ENCODE measurements at regions not wholly inside any gene's neighbourhood (a gene's known extent, or its start where the extent isn't known, plus 50 kb on each side); places are given as distances from the start of the nearest gene placed in this dataset.

DNA sequence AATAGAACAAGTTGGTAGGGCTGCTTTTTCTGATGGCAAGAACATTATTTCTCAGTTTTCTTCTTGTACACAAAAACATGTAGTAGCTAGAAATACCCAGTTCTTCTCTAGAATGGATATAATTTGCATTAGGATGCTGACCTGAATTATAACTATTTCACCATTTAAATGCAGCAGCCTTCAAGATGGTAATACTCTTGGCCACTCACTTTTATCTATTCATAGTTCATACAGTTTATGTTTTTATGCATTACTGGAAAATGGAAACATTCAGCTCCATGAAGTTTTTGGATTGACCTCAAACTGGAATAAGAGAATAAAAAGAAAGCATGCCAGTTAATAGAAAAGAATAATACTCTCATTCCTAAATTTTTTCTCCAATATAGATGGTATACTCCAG lies 487.4 kb downstream of the PABPC4L start:
- no peak for ATAC-seq
- Mint-ChIP-seq H3K9me3 (ENCODE audit: low read depth) (peaks cover 3% of the 10 kb centered on the region), H3K27me3 (no peaks in the 10 kb centered on the region), H3K27ac (no peak overlapping the region), H3K4me3 (no peak overlapping the region), H3K36me3 (no peaks in the 10 kb centered on the region), H3K4me1 (no peaks in the 10 kb centered on the region)
- CTCF ChIA-PET: no interaction called here
- no peak for DNase-seq

DNA sequence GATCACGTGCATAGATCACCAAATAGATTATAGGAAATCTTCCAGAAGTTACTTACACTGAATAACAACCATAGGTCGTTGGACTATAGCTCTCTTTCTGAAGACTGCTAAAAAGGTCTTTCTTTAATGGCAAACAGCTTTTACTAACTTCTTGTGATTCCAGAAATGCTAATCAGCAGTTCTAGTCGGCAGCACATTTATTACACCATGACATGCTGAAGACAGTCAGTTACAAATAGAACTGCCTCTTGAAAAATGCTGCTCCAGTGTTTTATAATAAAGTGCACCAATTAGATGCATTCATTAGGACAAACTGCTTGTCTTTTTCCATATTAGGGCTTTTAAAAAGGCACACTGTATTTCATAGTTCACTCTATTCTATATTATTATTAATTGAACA lies 488.2 kb downstream of the PABPC4L start:
- peaks cover 5% of the 10 kb centered on the region for H3K9me3 Mint-ChIP-seq (ENCODE audit: low read depth)

DNA sequence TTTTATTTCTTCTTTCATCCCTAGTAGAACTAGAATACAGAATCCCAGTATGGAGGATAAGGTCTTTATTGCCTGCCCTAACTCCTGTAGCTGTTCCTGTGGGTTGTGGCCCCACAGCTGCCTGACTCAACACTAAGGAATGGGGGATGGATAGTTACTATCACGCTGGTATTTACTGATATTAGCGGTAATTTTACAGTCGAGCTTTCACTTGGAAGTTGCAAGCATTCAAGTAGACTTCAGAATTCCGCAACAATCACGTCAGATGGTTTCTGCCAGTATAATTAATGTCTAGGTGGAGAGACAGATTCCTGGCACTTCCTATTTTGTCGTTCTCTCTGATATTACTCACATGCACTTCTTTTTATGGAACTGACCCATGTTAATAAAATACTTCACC lies 489.8 kb downstream of the PABPC4L start:
- no peak for ATAC-seq
- peaks cover 4% of the 10 kb centered on the region for H3K9me3 Mint-ChIP-seq (ENCODE audit: low read depth)
- no peaks in the 10 kb centered on the region for H3K36me3 Mint-ChIP-seq
- no peaks in the 10 kb centered on the region for H3K4me1 Mint-ChIP-seq
- no peaks in the 10 kb centered on the region for H3K27me3 Mint-ChIP-seq
- H3K4me3 Mint-ChIP-seq: no peak overlapping the region
- no peak for DNase-seq
- CTCF ChIA-PET: interaction anchor here (1.0 kb wide), 1 partner anchor 13 kb away, joined by 3 read pairs; no protein-coding TSS in a partner anchor
- H3K27ac Mint-ChIP-seq: no peak overlapping the region

More for the DNA sequence above, 488.2 kb downstream of the PABPC4L start:
- Mint-ChIP-seq H3K27me3 (no peaks in the 10 kb centered on the region), H3K27ac (no peak overlapping the region), H3K36me3 (no peaks in the 10 kb centered on the region), H3K4me1 (no peaks in the 10 kb centered on the region), H3K4me3 (no peak overlapping the region)
- DNase-seq: no peak
- ATAC-seq: no peak
- CTCF ChIA-PET: no interaction called here

DNA sequence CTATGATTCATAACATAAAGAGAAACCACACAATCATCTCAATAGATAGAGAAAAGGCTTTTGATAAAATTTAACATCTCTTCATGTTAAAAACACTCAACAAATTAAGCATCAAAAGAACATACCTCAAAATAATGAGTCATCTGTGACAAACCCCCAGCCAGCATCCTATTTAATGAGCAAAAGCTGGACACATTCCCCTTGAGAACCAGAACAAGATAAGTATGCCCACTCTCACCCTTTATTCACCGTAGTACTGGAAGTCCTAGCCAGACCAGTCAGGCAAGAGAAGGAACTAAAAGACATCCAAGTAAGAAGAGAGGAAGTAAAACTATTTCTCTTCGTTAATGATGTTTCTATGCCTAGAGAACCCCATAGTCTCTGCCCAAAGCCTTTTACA lies 507.2 kb downstream of the PABPC4L start:
- DNase-seq (no peak), ATAC-seq (no peak)
- no peaks in the 10 kb centered on the region for H3K27me3 Mint-ChIP-seq
- H3K4me3 Mint-ChIP-seq: no peak overlapping the region
- peaks cover 5% of the 10 kb centered on the region for H3K9me3 Mint-ChIP-seq (ENCODE audit: low read depth)
- no peaks in the 10 kb centered on the region for H3K4me1 Mint-ChIP-seq
- H3K36me3 Mint-ChIP-seq: no peaks in the 10 kb centered on the region
- CTCF ChIA-PET: no interaction called here
- no peak overlapping the region for H3K27ac Mint-ChIP-seq

DNA sequence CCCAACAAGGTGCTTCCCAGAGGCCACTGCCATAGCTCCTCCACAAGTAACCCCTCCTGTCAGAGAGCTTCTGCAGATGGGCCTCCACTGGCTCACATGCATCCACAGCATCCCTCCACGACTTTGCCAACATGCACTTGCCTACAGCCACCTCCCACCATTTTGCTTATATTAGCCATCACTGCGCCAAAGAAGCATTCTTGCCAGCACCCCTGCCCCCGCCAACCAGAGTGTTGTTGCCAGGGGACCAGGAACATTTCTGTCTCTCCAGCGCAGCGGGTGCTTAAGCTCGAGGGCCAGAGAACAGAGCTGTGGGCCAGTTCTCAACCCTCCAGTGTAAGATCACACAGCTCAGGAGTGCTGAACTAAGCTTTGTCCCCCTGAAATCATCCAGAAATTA lies 517.6 kb downstream of the PABPC4L start:
- H3K27me3 Mint-ChIP-seq: no peaks in the 10 kb centered on the region
- CTCF ChIA-PET: no interaction called here
- no peaks in the 10 kb centered on the region for H3K4me1 Mint-ChIP-seq
- no peak for DNase-seq
- no peaks in the 10 kb centered on the region for H3K36me3 Mint-ChIP-seq
- no peak overlapping the region for H3K4me3 Mint-ChIP-seq
- H3K27ac Mint-ChIP-seq: no peak overlapping the region
- no peak for ATAC-seq
- peaks cover 12% of the 10 kb centered on the region for H3K9me3 Mint-ChIP-seq (ENCODE audit: low read depth)

DNA sequence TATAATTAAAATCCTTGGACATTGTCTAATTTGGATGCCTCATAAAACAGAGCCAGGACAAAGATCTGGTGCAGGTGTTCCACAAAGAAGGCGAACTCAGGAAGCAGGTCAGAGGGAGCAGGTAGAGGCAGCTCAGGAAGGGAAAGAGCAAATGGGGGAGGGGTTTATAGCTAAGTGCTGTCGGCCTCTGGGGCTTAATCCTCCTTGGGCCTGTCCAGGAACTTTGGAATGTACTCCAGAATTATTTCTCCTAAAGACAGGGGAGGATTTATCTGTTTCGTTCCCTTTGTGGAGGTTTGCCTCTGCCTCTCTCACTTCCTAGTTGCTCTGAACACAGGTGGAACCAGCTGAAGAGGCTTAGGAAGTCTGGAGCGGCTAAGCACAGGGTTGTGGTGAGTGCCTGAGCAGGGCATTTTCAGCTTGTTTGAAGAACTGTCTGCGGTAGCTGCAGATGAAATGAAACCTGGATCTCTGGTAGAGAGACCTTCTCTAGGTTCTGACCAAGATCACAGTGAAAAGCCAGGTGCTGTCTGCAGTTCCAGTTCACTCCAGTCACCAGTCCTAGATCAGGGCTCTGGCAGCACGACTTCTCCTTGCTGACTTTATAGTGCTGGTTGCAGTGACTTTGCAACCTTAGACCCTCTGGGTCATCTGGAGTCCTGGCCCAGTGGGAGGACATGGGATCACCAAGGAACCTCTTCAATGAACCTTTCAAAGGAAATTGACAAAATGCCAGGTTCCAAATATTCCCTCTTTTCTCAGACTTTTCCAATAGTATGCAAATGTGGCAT lies 519.2 kb downstream of the PCDH10 start:
- ATAC-seq (no peak), DNase-seq (no peak)
- Mint-ChIP-seq H3K27me3 (no peaks in the 10 kb centered on the region), H3K36me3 (no peaks in the 10 kb centered on the region), H3K27ac (no peak overlapping the region), H3K4me3 (no peak overlapping the region), H3K4me1 (no peaks in the 10 kb centered on the region), H3K9me3 (ENCODE audit: low read depth) (no peaks in the 10 kb centered on the region)
- CTCF ChIA-PET: no interaction called here

DNA sequence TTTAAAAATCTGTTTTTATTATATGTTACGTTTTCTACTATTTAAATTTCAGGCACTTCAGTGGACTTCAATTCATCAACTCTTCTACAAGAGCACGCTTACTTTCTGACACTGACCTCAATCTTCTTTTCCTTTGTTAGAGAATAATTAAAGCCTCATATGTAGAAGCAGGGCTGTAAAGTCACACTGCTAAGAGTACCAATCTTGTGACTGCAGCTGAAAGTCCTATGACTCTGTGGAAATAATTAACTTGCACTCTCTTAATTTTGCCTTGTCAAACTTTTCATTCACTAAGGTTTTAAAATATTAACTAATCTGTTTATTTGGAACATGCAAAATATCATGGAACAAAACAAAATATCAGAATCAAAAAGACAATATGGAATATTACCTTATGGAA lies 498.1 kb downstream of the PCDH10 start:
- Mint-ChIP-seq H3K36me3 (no peaks in the 10 kb centered on the region), H3K27ac (no peak overlapping the region), H3K9me3 (ENCODE audit: low read depth) (peaks cover 6% of the 10 kb centered on the region), H3K27me3 (no peaks in the 10 kb centered on the region), H3K4me3 (no peak overlapping the region), H3K4me1 (no peaks in the 10 kb centered on the region)
- CTCF ChIA-PET: no interaction called here
- DNase-seq (no peak), ATAC-seq (no peak)

DNA sequence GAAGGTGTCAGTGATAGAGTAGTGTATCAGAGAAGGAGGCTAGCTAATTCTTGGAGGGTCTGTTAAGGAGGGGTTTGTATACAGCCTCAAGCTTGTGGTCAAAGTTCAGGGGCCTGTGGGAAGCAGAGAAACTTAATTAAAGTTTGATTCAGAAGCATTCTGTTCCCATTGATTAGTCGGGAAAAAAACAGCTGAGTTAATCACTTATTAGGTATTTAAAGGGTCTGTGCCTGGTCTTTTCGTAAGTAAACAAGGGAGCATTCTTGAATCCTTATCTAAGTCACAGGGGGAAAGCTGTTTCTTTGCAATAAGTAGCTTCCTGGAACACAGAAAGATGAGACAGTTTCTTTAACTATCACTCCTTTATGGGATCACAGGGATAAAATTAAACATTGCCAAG lies 492.1 kb downstream of the PCDH10 start:
- Mint-ChIP-seq H3K36me3 (no peaks in the 10 kb centered on the region), H3K27ac (no peak overlapping the region), H3K27me3 (no peaks in the 10 kb centered on the region), H3K4me1 (no peaks in the 10 kb centered on the region), H3K4me3 (no peak overlapping the region), H3K9me3 (ENCODE audit: low read depth) (peaks cover 6% of the 10 kb centered on the region)
- ATAC-seq: no peak
- CTCF ChIA-PET: no interaction called here
- no peak for DNase-seq

DNA sequence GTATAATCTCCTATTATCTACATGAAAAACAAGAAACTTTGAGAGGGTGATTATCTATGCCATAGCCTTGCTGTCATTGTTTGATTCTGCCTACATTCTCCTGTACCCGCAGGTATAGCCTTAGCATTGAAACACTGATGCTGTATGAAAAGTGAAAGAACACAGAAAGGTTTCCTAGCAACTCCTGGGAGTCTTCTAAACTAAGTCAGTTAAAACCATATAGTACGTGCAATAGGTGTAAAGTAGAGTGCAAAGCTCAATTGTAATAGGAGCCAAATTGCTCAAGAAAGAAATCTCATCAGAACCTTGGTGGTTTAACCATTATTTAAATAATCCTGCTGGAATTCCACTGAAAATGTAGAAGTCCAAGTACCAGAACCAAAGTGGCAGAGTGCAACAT lies 489.7 kb downstream of the PCDH10 start:
- Mint-ChIP-seq H3K27ac (no peak overlapping the region), H3K36me3 (no peaks in the 10 kb centered on the region), H3K4me1 (no peaks in the 10 kb centered on the region), H3K9me3 (ENCODE audit: low read depth) (peaks cover 7% of the 10 kb centered on the region), H3K27me3 (no peaks in the 10 kb centered on the region), H3K4me3 (no peak overlapping the region)
- no peak for ATAC-seq
- CTCF ChIA-PET: no interaction called here
- DNase-seq: no peak

DNA sequence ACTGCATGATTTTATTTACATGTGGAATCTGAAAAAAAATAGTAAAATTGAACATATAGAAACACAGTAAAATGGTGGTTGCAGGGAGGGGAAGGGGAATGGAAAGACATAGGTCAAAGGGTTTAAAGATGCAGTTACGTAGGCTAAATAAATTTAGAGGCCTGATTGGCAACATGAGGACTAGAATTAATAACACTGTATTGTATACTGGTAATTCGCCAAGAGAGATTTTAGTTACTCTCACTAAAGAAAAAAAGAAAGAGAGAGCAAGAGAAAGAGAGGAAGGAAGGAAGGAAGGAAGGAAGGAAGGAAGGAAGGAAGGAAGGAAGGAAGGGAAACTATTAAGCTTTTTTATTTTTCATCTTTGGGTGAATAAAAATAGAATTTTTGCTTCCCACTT lies 488.1 kb downstream of the PCDH10 start:
- DNase-seq: no peak
- no peak for ATAC-seq
- Mint-ChIP-seq H3K27ac (no peak overlapping the region), H3K27me3 (no peaks in the 10 kb centered on the region), H3K36me3 (no peaks in the 10 kb centered on the region), H3K4me1 (no peaks in the 10 kb centered on the region), H3K9me3 (ENCODE audit: low read depth) (peaks cover 7% of the 10 kb centered on the region), H3K4me3 (no peak overlapping the region)
- CTCF ChIA-PET: no interaction called here

DNA sequence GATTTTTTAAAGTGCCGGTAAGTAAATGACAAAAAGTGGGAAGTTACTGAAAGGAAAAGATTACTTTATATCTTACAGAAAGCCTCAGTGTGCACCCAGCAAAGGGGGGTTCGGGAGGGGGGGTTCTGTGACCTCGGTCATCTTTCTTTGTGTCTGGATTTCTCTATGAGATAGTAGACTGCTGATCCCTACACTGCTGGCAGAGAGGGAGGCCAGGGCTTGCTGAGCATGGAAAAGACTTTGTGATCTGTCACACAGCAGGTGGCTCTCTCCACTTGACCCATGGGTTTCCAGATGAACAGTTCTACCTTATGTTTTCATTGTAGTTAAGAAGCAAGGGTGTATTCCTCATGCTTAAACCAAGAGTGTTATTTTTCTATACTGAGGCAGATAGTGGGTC lies 475.6 kb downstream of the PCDH10 start:
- H3K27me3 Mint-ChIP-seq: no peaks in the 10 kb centered on the region
- peaks cover 9% of the 10 kb centered on the region for H3K9me3 Mint-ChIP-seq (ENCODE audit: low read depth)
- no peak overlapping the region for H3K27ac Mint-ChIP-seq
- H3K4me1 Mint-ChIP-seq: no peaks in the 10 kb centered on the region
- H3K36me3 Mint-ChIP-seq: no peaks in the 10 kb centered on the region
- H3K4me3 Mint-ChIP-seq: no peak overlapping the region
- CTCF ChIA-PET: no interaction called here
- DNase-seq (no peak), ATAC-seq (no peak)

DNA sequence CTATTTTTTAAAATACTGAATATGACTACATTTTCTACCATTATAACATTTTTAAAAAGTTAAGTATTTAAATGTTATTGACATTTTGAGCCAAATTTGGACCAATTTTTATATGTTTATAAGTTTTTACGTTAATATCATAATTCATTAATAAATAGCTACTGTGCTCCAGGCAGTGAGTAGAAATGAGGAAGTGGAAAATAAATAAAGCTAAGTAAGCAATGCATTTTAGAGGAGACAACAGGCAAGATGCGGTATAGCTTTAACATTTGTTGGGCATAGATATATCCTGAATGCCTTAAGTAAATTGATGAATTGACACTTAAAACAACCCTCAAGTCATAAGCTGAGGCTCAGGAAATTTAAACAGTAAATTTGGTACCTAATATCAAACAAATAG lies 474.8 kb downstream of the PCDH10 start:
- Mint-ChIP-seq H3K9me3 (ENCODE audit: low read depth) (peaks cover 2% of the 10 kb centered on the region), H3K4me3 (no peak overlapping the region), H3K36me3 (no peaks in the 10 kb centered on the region), H3K27me3 (no peaks in the 10 kb centered on the region), H3K27ac (no peak overlapping the region), H3K4me1 (no peaks in the 10 kb centered on the region)
- DNase-seq (no peak), ATAC-seq (no peak)
- CTCF ChIA-PET: no interaction called here

DNA sequence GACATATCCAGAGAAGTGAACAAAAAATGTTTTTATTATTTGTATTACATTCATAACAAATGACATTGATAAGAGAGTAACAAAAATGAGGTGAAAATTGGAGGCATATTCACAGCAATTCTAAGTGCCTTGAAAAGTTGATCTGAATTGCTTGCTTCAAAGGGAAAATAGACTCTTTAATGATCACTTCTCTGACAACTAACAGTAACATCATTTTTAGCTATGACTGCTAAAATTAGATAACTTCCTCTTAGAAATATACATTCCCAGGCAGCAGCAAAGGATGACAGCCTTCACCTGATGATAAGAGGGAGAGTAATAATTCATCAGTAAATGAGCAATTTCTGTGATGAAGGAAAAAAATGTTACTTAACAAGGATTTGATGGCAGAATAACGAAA lies 472.5 kb downstream of the PCDH10 start:
- Mint-ChIP-seq H3K27ac (no peak overlapping the region), H3K36me3 (no peaks in the 10 kb centered on the region), H3K27me3 (no peaks in the 10 kb centered on the region), H3K9me3 (ENCODE audit: low read depth) (peaks cover 2% of the 10 kb centered on the region), H3K4me1 (no peaks in the 10 kb centered on the region), H3K4me3 (no peak overlapping the region)
- CTCF ChIA-PET: no interaction called here
- DNase-seq (no peak), ATAC-seq (no peak)

DNA sequence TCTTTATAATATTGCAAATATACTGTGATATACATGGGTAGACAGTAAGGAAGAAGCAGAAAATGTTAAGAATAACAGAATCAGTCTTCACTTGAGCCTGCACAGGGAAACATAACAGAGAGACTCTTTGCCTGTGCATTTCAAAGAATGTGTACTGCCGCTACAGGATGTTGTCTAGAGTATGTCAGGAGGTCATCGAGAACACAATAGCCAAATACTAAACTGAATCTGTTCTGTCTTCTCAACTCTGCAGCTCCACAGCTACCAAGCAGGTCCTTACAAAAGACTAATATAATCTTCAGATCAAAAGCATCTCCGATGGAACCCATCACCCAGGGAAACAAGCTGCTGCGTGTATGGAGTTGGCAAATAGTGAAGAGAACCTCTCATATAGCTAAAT lies 471.5 kb downstream of the PCDH10 start:
- Mint-ChIP-seq H3K4me1 (no peaks in the 10 kb centered on the region), H3K27me3 (no peaks in the 10 kb centered on the region), H3K4me3 (no peak overlapping the region), H3K27ac (no peak overlapping the region), H3K9me3 (ENCODE audit: low read depth) (peaks cover 2% of the 10 kb centered on the region), H3K36me3 (no peaks in the 10 kb centered on the region)
- CTCF ChIA-PET: no interaction called here
- DNase-seq: no peak
- ATAC-seq: no peak

DNA sequence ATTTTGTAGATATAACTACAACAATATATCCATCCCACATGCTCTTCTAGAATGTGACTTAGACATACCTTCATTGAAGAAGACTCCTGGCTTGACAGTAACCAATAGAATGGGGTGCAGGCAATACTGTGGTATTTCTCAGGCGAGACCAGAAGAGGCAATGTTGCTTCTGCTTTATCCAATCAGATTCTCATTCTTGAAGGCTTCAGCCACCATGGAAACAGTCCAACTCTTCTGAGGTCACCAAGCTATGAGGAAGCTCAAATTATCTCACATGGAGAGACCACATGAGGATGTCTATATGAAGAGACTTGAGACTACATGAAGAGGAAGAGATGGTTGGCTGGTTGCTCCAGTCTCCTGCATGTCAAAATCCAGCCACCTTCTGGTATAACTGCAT lies 469.9 kb downstream of the PCDH10 start:
- no peak for DNase-seq
- H3K4me3 Mint-ChIP-seq: no peak overlapping the region
- H3K27me3 Mint-ChIP-seq: no peaks in the 10 kb centered on the region
- ATAC-seq: no peak
- CTCF ChIA-PET: no interaction called here
- H3K4me1 Mint-ChIP-seq: no peaks in the 10 kb centered on the region
- H3K36me3 Mint-ChIP-seq: no peaks in the 10 kb centered on the region
- H3K27ac Mint-ChIP-seq: no peak overlapping the region
- H3K9me3 Mint-ChIP-seq (ENCODE audit: low read depth): no peaks in the 10 kb centered on the region

Data from activated CD8-positive, alpha-beta memory T cell treated with anti-CD3 and anti-CD28 coated beads, Interleukin-2, amount 10 ng/mL, durations not matched to agents 7 days and 5 days (primary cell).